ENCODE measurements at regions not wholly inside any gene's neighbourhood (a gene's known extent, or its start where the extent isn't known, plus 50 kb on each side); places are given as distances from the start of the nearest gene placed in this dataset.

DNA sequence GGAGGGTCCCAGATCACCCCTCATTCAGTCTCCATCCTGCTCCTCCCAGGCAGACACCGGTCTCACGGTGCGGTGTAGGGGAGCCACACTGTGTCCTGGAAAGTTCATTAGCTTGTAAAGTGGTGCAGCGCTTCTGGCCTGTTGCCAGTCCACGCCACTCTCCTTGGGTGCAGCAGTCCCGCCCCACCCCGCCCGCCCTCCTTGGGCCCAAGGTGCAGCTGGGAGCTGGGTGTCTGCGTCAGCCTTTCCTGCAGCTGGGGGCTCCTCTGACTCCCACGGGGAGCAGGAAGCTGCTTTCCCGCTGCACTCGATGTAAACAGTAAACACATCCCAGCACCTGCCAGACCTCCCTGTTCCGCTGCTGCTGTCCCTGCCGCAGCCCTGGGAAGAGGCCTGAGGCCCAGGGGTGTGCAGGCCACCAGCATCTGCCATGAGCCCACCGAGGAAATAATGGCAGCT is 53.8 kb upstream of the ASB18 start:
- peaks cover 6% of the 10 kb centered on the region for H3K27me3 Mint-ChIP-seq (ENCODE audit: low read depth)
- no peak overlapping the region for H3K27ac Mint-ChIP-seq
- ATAC-seq (no peak), DNase-seq (no peak)
- ChIA-PET POLR2A (no interaction called here), CTCF (no interaction called here)
- no peaks in the 10 kb centered on the region for H3K4me1 Mint-ChIP-seq (ENCODE audit: low read depth)
- H3K4me3 Mint-ChIP-seq = no peak overlapping the region
- no peaks in the 10 kb centered on the region for H3K9me3 Mint-ChIP-seq (ENCODE audit: insufficient read depth)
- no peaks in the 10 kb centered on the region for H3K36me3 Mint-ChIP-seq (ENCODE audit: low read depth)

DNA sequence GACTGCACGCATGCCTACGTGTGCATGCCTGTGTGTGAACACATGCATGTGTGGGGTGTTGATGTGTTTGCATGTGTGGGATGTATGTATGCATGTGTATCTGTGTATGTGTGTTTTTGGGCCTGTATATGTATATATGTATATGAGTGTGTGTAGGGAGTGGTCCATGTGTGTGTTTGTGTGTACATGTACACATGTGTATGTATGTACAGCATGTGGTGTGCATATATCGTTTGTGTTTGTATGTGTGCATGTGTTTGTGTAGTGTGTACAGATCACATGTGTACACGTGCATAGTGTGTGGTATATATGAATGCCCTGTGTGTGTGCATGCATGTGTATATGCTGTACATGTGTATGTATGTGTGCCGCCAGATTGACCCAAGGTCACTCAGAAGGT is 54.2 kb upstream of the ASB18 start:
- H3K4me1 Mint-ChIP-seq (ENCODE audit: low read depth) = no peaks in the 10 kb centered on the region
- CTCF ChIA-PET = no interaction called here
- no peak overlapping the region for H3K4me3 Mint-ChIP-seq
- POLR2A ChIA-PET = no interaction called here
- no peak for ATAC-seq
- no peak for DNase-seq
- peaks cover 6% of the 10 kb centered on the region for H3K27me3 Mint-ChIP-seq (ENCODE audit: low read depth)
- H3K36me3 Mint-ChIP-seq (ENCODE audit: low read depth) = no peaks in the 10 kb centered on the region
- no peak overlapping the region for H3K27ac Mint-ChIP-seq
- no peaks in the 10 kb centered on the region for H3K9me3 Mint-ChIP-seq (ENCODE audit: insufficient read depth)

DNA sequence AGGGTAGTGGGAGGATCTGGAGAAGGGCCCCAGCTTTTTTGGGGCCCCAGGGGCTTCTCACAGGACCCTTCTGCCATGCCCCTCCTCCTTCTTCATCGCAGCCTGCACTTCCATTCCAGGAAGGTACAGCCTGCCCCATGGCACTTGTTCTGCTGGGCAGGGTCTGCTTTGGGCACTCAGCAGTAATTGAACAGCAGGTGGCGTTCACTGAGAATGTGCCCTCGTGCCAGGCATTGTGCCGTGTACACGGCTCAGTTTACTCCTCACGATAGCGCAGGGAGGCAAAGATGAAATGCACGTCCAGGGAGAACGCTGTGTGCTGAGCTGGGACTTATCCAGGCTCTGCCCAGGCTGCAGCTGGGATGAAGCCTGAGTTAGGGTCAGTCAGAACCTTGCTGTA is 54.8 kb upstream of the ASB18 start:
- DNase-seq = no peak

DNA sequence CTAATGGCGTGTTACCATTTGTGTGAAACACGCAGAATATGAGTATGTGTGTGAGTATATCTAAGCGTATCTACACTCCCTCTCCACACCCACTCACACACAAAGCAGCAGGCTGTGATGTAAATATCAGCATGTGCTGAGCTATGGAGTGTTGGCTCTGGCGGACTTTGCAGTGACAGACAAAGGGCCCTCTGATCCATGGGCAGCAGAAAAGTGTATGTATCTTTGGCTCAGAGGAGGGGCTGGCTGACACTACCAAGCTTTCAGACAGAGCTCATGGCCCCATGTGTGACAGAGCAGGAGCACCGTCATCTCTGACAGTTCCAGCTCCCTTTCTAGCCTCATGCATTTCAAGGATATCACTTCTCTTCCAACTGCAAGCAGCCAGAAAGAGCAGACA is 57.2 kb upstream of the ASB18 start:
- H3K36me3 Mint-ChIP-seq (ENCODE audit: low read depth) = no peaks in the 10 kb centered on the region
- no peak overlapping the region for H3K4me3 Mint-ChIP-seq
- H3K27me3 Mint-ChIP-seq (ENCODE audit: low read depth) = no peaks in the 10 kb centered on the region
- CTCF ChIA-PET = no interaction called here
- no peak for ATAC-seq
- H3K27ac Mint-ChIP-seq = no peak overlapping the region
- no peaks in the 10 kb centered on the region for H3K9me3 Mint-ChIP-seq (ENCODE audit: insufficient read depth)
- DNase-seq = no peak
- POLR2A ChIA-PET = no interaction called here
- H3K4me1 Mint-ChIP-seq (ENCODE audit: low read depth) = no peaks in the 10 kb centered on the region

More for the DNA sequence above, 54.8 kb upstream of the ASB18 start:
- H3K36me3 Mint-ChIP-seq (ENCODE audit: low read depth) = no peaks in the 10 kb centered on the region
- H3K27ac Mint-ChIP-seq = no peak overlapping the region
- ChIA-PET CTCF (no interaction called here), POLR2A (no interaction called here)
- no peak for ATAC-seq
- no peaks in the 10 kb centered on the region for H3K4me1 Mint-ChIP-seq (ENCODE audit: low read depth)
- no peak overlapping the region for H3K4me3 Mint-ChIP-seq
- peaks cover 2% of the 10 kb centered on the region for H3K27me3 Mint-ChIP-seq (ENCODE audit: low read depth)
- no peaks in the 10 kb centered on the region for H3K9me3 Mint-ChIP-seq (ENCODE audit: insufficient read depth)

DNA sequence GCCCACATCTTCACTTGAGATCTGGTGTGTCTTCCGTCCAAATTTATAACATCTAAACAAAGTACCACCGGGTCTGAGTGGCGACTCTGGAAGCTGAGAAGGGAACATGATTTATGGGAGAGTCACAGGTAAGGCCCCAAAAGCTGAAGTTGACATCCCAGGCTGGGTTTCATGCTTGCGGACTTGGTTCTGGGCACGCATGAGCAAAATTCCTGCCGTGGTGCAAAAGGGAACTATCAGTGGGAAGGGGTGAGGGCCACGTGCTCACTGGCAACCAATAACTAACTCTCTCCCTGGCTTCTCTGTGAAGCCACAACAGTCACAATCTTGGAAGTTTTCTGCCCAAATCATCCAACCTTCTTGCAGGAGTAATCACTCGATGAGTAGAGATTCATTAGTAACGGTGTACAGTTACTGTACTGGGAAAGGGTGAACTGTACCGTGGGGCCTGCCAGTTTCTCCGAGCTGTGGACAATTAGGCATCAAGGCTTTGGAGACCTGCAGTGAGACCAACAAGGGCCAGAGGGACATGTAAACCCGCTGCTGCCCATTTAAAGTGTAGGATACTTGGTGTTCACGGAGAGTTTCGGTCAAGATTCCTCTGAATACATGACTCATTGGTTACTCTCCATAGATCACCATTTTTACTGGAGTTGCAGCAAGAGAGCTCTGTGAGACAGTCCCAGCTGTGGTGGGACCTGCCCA is 69.4 kb upstream of the ASB18 start:
- DNase-seq (no peak), ATAC-seq (no peak)
- Mint-ChIP-seq H3K27ac (no peak overlapping the region), H3K4me3 (no peak overlapping the region), H3K27me3 (ENCODE audit: low read depth) (no peaks in the 10 kb centered on the region), H3K9me3 (ENCODE audit: insufficient read depth) (no peaks in the 10 kb centered on the region), H3K36me3 (ENCODE audit: low read depth) (no peaks in the 10 kb centered on the region), H3K4me1 (ENCODE audit: low read depth) (no peaks in the 10 kb centered on the region)
- ChIA-PET CTCF (no interaction called here), POLR2A (no interaction called here)

DNA sequence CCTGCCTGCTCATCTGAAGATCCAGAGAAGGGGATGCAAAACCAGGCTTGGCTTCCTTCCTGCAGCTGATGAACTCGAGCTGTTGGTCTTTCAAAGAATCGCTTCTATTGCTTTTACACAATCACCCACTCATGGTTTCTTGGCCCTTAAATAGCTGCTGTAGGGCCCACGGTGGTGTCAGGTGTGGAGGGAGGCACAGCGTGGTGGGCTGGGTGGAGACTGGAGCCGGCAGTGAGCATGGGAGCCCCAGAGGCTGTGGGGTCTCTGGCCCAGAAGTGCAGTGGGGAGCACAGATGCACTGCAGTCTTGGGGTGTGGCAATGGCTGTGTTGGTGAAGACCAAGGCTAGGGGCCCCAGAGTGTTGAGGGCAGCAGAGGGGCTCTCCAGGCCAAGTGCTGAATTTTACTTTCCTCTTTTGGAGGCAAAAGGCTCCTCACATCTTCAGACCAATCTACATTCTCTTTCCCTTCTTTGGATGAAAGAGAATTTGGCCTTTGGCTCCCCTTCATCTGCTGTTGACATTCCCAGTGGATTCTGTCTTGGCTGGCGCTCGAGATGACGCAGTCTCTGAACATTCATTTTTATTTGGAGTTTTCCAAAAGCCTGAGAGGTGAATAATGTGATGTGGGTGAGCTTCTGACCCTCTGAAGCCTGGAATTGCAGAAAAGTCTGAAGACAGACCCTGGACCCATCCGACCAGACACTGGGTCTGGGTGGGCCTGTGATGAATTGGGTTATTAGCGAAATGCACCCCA is 70.1 kb upstream of the ASB18 start:
- Mint-ChIP-seq H3K9me3 (ENCODE audit: insufficient read depth) (no peaks in the 10 kb centered on the region), H3K36me3 (ENCODE audit: low read depth) (no peaks in the 10 kb centered on the region), H3K27me3 (ENCODE audit: low read depth) (peaks cover under 1% of the 10 kb centered on the region), H3K4me1 (ENCODE audit: low read depth) (no peaks in the 10 kb centered on the region), H3K4me3 (no peak overlapping the region), H3K27ac (no peak overlapping the region)
- CTCF ChIA-PET = no interaction called here
- DNase-seq = no peak
- POLR2A ChIA-PET = no interaction called here
- ATAC-seq = no peak

DNA sequence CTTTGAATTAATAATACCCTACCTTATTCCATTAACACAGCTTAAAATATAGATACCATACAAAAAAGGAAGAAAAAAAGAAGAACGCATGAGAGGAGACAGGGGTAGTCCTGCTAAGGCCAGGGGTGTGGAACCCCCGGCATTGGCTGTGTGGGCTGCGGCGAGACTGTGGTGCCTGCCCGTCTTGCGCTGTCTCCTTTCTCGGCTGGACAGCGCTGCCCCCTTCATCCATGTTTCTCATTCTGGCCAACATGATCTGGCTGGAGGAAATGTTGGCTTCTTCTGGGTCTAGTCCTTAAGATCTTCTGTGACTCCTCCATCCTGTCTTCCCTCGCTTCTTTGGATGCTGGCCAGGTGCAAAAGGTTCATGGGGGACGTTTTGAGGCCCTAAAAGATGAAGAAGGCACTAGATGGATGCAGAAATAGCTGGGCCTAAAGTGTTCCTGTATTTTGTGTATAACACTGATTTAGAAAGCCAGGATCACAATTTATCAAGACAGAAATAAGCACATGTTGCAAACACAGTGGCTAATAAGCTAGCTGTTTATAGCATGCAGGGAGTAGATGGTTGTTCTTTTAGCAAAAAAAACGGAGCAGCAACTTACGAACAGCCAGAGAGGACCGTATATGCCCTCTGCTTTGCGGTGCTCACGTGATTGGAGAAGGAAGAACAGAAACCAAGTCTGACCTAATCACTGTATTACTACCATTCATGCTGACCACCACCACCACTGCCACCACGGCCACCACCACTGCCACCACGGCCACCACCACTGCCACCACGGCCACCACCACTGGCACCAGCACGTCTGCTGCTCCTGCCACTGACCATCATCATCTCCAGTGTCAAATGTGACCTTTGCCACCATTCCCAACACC is 71.7 kb upstream of the ASB18 start:
- no peak for ATAC-seq
- no peak for DNase-seq

DNA sequence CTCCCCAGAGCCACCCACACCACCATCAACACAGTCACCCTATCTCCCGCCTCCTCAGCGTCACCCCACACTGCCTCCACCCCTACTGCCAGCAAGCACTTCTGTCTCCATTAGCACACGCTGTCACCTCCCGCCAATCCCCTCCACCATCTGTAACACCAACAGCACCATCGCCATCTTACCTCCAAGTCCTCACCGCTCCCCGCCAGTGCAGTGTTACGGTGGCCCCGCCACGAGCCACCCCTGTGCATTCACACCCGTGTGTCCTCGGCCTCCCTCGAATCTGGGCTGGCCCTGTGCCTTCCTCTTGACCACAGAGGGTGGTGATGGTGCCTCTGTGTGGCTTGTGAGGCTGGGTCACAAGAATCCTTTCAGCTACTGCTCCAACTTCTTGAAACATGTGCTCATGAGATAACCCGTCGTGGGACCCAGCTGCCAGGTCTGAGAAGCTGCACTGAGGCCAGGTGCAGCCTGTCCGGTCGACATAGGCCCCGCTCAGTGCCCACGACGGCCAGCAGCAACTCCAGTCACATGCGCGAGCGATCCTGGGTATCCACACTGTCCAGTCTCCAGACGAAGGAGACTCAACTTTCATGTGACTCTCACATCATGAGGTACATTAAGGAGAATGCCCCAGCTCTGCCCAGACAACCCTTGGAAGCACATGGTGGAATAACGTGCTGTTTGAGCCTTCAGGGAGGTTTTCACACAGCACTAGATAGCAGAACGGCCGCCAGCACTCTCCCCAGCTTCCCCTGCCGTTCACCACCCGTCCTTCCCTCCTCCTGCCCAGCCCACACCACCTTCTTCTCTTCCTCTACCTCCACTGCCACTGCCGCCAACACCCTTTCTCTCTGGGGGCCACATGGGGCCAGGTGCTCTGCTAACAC is 72.6 kb upstream of the ASB18 start:
- no peaks in the 10 kb centered on the region for H3K9me3 Mint-ChIP-seq (ENCODE audit: insufficient read depth)
- H3K27me3 Mint-ChIP-seq (ENCODE audit: low read depth) = peaks cover 4% of the 10 kb centered on the region
- H3K4me1 Mint-ChIP-seq (ENCODE audit: low read depth) = no peaks in the 10 kb centered on the region
- ChIA-PET POLR2A (no interaction called here), CTCF (no interaction called here)
- ATAC-seq (no peak), DNase-seq (no peak)
- H3K36me3 Mint-ChIP-seq (ENCODE audit: low read depth) = no peaks in the 10 kb centered on the region
- no peak overlapping the region for H3K27ac Mint-ChIP-seq
- no peak overlapping the region for H3K4me3 Mint-ChIP-seq

More for the DNA sequence above, 71.7 kb upstream of the ASB18 start:
- H3K27me3 Mint-ChIP-seq (ENCODE audit: low read depth) = peaks cover 4% of the 10 kb centered on the region
- H3K36me3 Mint-ChIP-seq (ENCODE audit: low read depth) = no peaks in the 10 kb centered on the region
- H3K9me3 Mint-ChIP-seq (ENCODE audit: insufficient read depth) = no peaks in the 10 kb centered on the region
- no peak overlapping the region for H3K4me3 Mint-ChIP-seq
- H3K27ac Mint-ChIP-seq = no peak overlapping the region
- H3K4me1 Mint-ChIP-seq (ENCODE audit: low read depth) = no peaks in the 10 kb centered on the region
- CTCF ChIA-PET = no interaction called here
- POLR2A ChIA-PET = no interaction called here

DNA sequence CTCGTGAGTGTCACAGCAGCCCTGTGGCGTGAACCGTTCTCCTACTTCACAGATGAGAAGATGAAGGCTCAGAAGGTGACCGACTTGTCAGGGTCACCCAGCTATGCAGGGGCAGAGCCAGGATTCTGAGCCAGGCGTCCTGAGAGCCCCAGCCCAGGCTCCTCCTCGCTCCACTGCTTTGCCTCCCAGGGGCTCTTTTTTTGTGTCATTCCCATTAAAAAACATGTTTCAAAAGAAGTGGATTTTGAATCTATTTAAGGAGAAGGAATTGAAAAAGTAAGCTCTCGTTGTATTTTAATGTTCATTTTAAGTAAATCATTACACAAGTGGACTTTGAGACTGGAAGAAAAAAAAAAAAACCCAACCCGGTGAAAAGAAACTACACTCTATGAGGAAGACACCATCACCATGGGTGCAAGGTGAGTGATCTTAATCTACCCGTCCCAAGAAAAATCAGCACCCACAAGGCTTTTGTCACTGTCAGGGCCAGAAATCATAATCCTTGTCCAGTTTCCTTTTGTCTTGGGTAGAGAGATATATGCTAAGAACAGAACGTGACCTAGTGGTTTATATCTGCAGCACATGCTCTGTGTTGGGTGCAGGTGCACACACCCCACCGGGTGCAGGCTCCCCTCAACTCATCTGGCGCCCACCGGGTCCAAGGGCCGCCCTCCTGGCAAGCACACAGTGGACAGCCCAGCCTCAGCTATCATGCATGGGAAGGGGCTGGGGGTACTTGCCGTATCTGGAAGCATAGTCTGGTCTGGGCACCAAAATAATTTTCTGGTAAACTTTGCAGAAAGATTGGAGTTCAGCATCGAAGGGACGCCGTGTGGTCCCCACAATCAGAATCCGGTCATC is 73.5 kb upstream of the ASB18 start:
- no peak for ATAC-seq
- ChIA-PET CTCF (no interaction called here), POLR2A (no interaction called here)
- no peak for DNase-seq
- H3K27ac Mint-ChIP-seq = no peak overlapping the region
- H3K4me3 Mint-ChIP-seq = no peak overlapping the region
- H3K36me3 Mint-ChIP-seq (ENCODE audit: low read depth) = no peaks in the 10 kb centered on the region
- H3K27me3 Mint-ChIP-seq (ENCODE audit: low read depth) = peaks cover 4% of the 10 kb centered on the region
- H3K4me1 Mint-ChIP-seq (ENCODE audit: low read depth) = no peaks in the 10 kb centered on the region
- no peaks in the 10 kb centered on the region for H3K9me3 Mint-ChIP-seq (ENCODE audit: insufficient read depth)

DNA sequence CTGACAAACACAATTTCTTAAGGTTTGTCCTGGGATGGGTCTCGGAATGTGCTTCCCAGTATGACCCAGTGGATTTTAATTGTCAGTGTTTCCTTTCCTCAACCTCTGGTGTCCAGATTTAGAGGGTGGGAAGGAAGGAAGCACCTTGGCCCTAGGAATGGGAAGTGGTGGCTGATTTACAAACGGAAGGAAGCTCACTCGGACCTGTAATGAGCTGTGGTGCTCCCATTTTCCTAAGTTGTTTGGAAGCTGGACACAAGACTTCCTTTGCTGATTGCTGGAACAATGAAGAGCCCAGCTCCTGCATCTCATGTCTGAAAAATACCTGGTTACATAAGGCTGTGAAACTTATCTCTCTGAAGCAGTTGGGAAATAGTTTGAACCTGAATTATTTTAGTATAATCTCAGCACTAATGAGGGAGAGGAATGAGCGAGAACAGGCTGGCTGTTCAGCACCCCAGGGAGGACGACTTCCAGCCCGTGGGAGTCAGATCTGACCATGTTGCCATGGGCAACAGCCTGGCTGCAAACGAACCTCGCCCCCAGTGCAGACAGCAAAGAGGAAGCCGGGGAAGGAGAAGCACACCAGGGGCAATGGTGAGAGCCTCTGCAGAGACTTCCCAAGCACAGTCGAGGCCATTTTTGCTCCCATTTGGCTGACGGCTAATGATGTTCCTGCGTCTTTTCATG is 74.4 kb upstream of the ASB18 start:
- no peaks in the 10 kb centered on the region for H3K9me3 Mint-ChIP-seq (ENCODE audit: insufficient read depth)
- peaks cover 4% of the 10 kb centered on the region for H3K27me3 Mint-ChIP-seq (ENCODE audit: low read depth)
- ChIA-PET POLR2A (no interaction called here), CTCF (no interaction called here)
- H3K36me3 Mint-ChIP-seq (ENCODE audit: low read depth) = no peaks in the 10 kb centered on the region
- no peaks in the 10 kb centered on the region for H3K4me1 Mint-ChIP-seq (ENCODE audit: low read depth)
- no peak for ATAC-seq
- H3K27ac Mint-ChIP-seq = no peak overlapping the region
- DNase-seq = no peak
- H3K4me3 Mint-ChIP-seq = no peak overlapping the region
